Ovary (tissue), 3 donors: ENCODE measurements at regions not wholly inside any gene's neighbourhood (a gene's known extent, or its start where the extent isn't known, plus 50 kb on each side); places are given as distances from the start of the nearest gene placed in this dataset.

Experiments
- EP300 ChIP-seq: sonication (generic); formaldehyde crosslinking; IDR thresholded peaks from one replicate; pipeline ENCODE4 v1.6.1; 2017; ENCODE audit warnings: antibody characterized with exemption
- POLR2A ChIP-seq: fragments of 450-650 bp; IDR thresholded peaks from one replicate; pipeline ENCODE4 v1.6.1; 2017; ENCODE audit warnings: antibody characterized with exemption, mild to moderate bottlenecking, moderate library complexity
- TF ChIP-seq, protein P1 (sequence below), 3 donors: fragments of 450-650 bp in 2 of 3; fragments of 200-600 bp in 1 of 3; IDR thresholded peaks; one replicate each; pipeline versions ENCODE4 v1.5.1 to v1.8.0; 2016 to 2022; ENCODE audit warnings: antibody characterized with exemption in 3 of 3, mild to moderate bottlenecking in 1 of 3
- donor health status: DM: no; HTN: no; CAD: no.

GRCh38 chr5:164235300-164235891, 730.0 kb downstream of the MAT2B start:
- TF ChIP-seq, protein P1, sequence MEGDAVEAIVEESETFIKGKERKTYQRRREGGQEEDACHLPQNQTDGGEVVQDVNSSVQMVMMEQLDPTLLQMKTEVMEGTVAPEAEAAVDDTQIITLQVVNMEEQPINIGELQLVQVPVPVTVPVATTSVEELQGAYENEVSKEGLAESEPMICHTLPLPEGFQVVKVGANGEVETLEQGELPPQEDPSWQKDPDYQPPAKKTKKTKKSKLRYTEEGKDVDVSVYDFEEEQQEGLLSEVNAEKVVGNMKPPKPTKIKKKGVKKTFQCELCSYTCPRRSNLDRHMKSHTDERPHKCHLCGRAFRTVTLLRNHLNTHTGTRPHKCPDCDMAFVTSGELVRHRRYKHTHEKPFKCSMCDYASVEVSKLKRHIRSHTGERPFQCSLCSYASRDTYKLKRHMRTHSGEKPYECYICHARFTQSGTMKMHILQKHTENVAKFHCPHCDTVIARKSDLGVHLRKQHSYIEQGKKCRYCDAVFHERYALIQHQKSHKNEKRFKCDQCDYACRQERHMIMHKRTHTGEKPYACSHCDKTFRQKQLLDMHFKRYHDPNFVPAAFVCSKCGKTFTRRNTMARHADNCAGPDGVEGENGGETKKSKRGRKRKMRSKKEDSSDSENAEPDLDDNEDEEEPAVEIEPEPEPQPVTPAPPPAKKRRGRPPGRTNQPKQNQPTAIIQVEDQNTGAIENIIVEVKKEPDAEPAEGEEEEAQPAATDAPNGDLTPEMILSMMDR (IDR thresholded peaks at IDR 0.05), result no peak
- TF ChIP-seq POLR2A, result no peak
- no peak for TF ChIP-seq EP300
